Right lobe of liver (tissue), 6 donors: ENCODE measurements at regions not wholly inside any gene's neighbourhood (a gene's known extent, or its start where the extent isn't known, plus 50 kb on each side); places are given as distances from the start of the nearest gene placed in this dataset.

ENCODE experiments used
- ATAC-seq, 4 donors: fragments of 200-7000 bp; cut with Tn5 transposase; one replicate each; pipeline ENCODE4 v1.9.1; 2020; ENCODE audit warnings: mild to moderate bottlenecking in 4 of 4, moderate library complexity in 4 of 4
- DNase-seq, 3 donors: peaks; one replicate each; pipeline ENCODE4 v3.0.0-alpha.2; 2020
- H3K27ac ChIP-seq, 3 donors: fragments of 200-600 bp; one replicate each; pipeline ENCODE4 v1.8.0; 2022
- H3K27me3 ChIP-seq, 2 donors: fragments of 200-600 bp; one replicate each; pipeline ENCODE4 v1.8.0; 2022
- H3K36me3 ChIP-seq, 4 donors: fragments of 200-600 bp; sonication (generic) in 1 of 4; one replicate each; pipeline versions ENCODE4 v1.5.1 to v1.8.0; 2017 to 2022; ENCODE audit warnings: control low read depth in 1 of 4
- H3K4me1 ChIP-seq, 4 donors: fragments of 200-600 bp; sonication (generic) in 1 of 4; one replicate each; pipeline versions ENCODE4 v1.5.1 to v1.8.0; 2017 to 2022; ENCODE audit warnings: control low read depth in 1 of 4
- H3K4me3 ChIP-seq, 3 donors: fragments of 200-600 bp; one replicate each; pipeline ENCODE4 v1.8.0; 2022
- H3K9me3 ChIP-seq, 4 donors: fragments of 200-600 bp; sonication (generic) in 1 of 4; one replicate each; pipeline versions ENCODE4 v1.5.1 to v1.8.0; 2017 to 2022; ENCODE audit warnings: control low read depth in 1 of 4
- CTCF ChIP-seq, 4 donors: fragments of 200-600 bp in 3 of 4; fragments of 450-650 bp in 1 of 4; IDR thresholded peaks; one replicate each; pipeline versions ENCODE4 v1.5.1 to v1.8.0; 2016 to 2022; ENCODE audit warnings: antibody characterized with exemption in 4 of 4, mild to moderate bottlenecking in 2 of 4
- POLR2A ChIP-seq: fragments of 450-650 bp; IDR thresholded peaks from one replicate; pipeline ENCODE4 v1.6.1; 2017; ENCODE audit warnings: antibody characterized with exemption, mild to moderate bottlenecking
- WGBS: methylation state at CpG from one replicate; pipeline ENCODE4 v1.1.6; 2018; ENCODE audit warnings: low coverage, low lambda C conversion rate; ENCODE audit not compliant: insufficient coverage; ENCODE audit errors: missing lambda C conversion rate; 5-methylcytosine and 5-hydroxymethylcytosine counted together
- intact Hi-C, 2 donors: fragments of 100-400 bp; cut with DNase I; formaldehyde crosslinking; loops; one replicate each; pipeline versions ENCODE4 v1.11.2 to v1.14.1; 2022
- donor health status: DM: no; HTN: yes; CAD: no.
- donor health status: DM: no; HTN: no; CAD: no.
- donor health status: DM: no; HTN: no; CAD: no.
- donor health status: DM: no; HTN: yes; CAD: no.
- donor health status: DM: no; HTN: yes; CAD: no.

DNA sequence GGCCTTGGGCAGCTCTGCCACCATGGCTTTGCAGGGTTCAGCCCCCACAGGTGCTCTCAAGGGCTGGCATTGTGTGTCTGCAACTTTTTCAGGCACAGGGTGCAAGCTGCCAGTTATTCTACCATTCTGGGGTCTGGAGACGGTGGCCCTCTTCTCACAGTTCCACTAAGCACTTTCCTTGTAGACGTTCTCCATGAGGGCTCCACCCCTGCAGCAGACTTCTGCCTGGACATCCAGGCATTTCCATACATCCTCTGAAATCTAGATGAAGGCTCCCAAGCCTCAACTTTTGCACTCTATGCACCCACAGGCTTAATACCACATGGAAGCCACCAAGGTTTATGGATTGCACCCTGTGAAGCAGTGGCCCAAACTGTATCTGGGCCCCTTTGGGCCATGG lies 91.0 kb upstream of the RND3 start:
- WGBS: 100% methylated on average over 1 of the region's 2 CpGs
- Histone ChIP-seq H3K4me1 (no peaks in the 10 kb centered on the region), H3K27me3 (no peaks in the 10 kb centered on the region), H3K4me3 (no peak overlapping the region), H3K36me3 (peaks cover 0 to 3% (median 0%) of the 10 kb centered on the region in 4 donors), H3K9me3 (no peaks in the 10 kb centered on the region), H3K27ac (no peak overlapping the region)
- TF ChIP-seq CTCF (IDR thresholded peaks at IDR 0.05) (no peak), POLR2A (no peak)
- intact Hi-C loops: no loop called here
- DNase-seq (no peak), ATAC-seq (no peak)

GRCh38 chr2:150575861-150576260 lies 88.4 kb upstream of the RND3 start:
- no peak for TF ChIP-seq CTCF (IDR thresholded peaks at IDR 0.05)
- no peak for TF ChIP-seq POLR2A
- WGBS: no CpG with 5 or more reads among the region's 1 CpG
- H3K36me3 ChIP-seq: peaks cover 0 to 3% (median 0%) of the 10 kb centered on the region in 4 donors
- no peaks in the 10 kb centered on the region for H3K4me1 ChIP-seq
- intact Hi-C loops: no loop called here
- no peaks in the 10 kb centered on the region for H3K9me3 ChIP-seq
- ATAC-seq: no peak
- no peak for DNase-seq
- no peak overlapping the region for H3K4me3 ChIP-seq
- no peak overlapping the region for H3K27ac ChIP-seq
- H3K27me3 ChIP-seq: no peaks in the 10 kb centered on the region

GRCh38 chr2:150572961-150573395 lies 85.5 kb upstream of the RND3 start:
- H3K27ac ChIP-seq: no peak overlapping the region
- no peaks in the 10 kb centered on the region for H3K36me3 ChIP-seq
- no peak overlapping the region for H3K4me3 ChIP-seq
- DNase-seq: no peak
- no peak for ATAC-seq
- no peak for TF ChIP-seq CTCF (IDR thresholded peaks at IDR 0.05)
- no peak for TF ChIP-seq POLR2A
- no peaks in the 10 kb centered on the region for H3K4me1 ChIP-seq
- intact Hi-C loops: no loop called here
- H3K9me3 ChIP-seq: no peaks in the 10 kb centered on the region
- no peaks in the 10 kb centered on the region for H3K27me3 ChIP-seq

DNA sequence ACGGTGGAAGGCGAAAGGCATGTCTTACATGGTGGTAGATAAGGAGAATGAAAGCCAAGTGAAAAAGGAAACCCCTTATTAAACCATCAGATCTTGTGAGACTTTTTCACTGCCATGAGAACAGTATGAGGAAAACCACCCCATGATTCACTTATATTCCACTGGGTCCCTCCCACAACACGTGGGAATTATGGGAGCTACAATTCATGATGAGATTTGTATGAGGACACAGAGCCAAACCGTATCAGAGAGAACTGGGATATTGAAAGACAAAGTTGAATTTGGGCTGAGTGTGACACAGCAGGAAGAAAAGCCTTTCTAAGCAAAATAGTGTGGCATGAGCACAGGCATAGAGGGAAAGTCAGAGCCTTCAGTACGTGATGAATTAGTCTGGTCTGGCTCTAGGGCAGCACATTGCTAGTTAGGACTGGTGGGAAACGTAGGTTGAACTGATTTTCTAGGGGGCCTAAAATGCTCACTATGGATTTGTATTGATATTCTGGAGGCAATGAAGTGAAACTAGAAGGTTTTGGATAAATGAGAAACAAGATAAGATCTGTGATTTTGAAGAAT lies 84.8 kb upstream of the RND3 start:
- 76% methylated on average over 6 of the region's 6 CpGs for WGBS
- DNase-seq: no peak
- no peaks in the 10 kb centered on the region for H3K9me3 ChIP-seq
- no peak overlapping the region for H3K4me3 ChIP-seq
- no peaks in the 10 kb centered on the region for H3K36me3 ChIP-seq
- intact Hi-C loops: no loop called here
- H3K27me3 ChIP-seq: no peaks in the 10 kb centered on the region
- no peaks in the 10 kb centered on the region for H3K4me1 ChIP-seq
- H3K27ac ChIP-seq: no peak overlapping the region
- ATAC-seq: no peak
- TF ChIP-seq CTCF (IDR thresholded peaks at IDR 0.05) (no peak), POLR2A (no peak)

DNA sequence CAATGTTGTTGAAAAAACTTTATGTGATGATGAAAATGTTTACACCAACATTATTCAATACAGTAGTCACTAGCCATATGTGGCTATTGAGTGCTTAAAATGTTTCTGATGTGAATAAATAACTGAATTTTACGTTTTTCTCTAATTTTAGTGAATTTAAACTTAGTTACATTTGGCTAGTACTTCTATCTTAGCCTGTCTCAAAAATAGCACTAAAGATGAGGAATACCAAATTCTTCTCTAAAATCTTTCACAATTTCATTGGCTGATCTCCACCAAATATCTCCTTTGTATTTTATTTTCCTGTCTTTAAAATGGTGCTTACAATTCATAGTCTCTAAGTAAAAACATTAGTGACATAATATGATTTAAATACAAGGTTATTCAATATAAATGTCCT lies 83.7 kb upstream of the RND3 start:
- Histone ChIP-seq H3K36me3 (no peaks in the 10 kb centered on the region), H3K4me1 (no peaks in the 10 kb centered on the region), H3K27ac (no peak overlapping the region), H3K9me3 (no peaks in the 10 kb centered on the region), H3K4me3 (no peak overlapping the region), H3K27me3 (no peaks in the 10 kb centered on the region)
- TF ChIP-seq POLR2A (no peak), CTCF (IDR thresholded peaks at IDR 0.05) (no peak)
- intact Hi-C loops: no loop called here
- no peak for ATAC-seq
- DNase-seq: no peak
- WGBS: 57% methylated on average over 1 of the region's 1 CpG
